ENCODE measurements at regions not wholly inside any gene's neighbourhood (a gene's known extent, or its start where the extent isn't known, plus 50 kb on each side); places are given as distances from the start of the nearest gene placed in this dataset.
"Not testable (repeated sequence)": the region's sequence is repeated elsewhere in the genome, so short reads cannot be mapped to it uniquely, and the experiment has no call there.

- no peaks in the 10 kb centered on the region for H3K36me3 Mint-ChIP-seq (ENCODE audit: insufficient read depth)
- no peak overlapping the region for H3K4me3 Mint-ChIP-seq
- H3K27me3 Mint-ChIP-seq = no peaks in the 10 kb centered on the region
Measured at GRCh38 chr5:3456121-3456681, 139.4 kb upstream of the IRX1 start.

GRCh38 chr5:3454028-3454427 lies 141.6 kb upstream of the IRX1 start:
- not testable (repeated sequence) for H3K27me3 Mint-ChIP-seq; H3K9me3 Mint-ChIP-seq; ATAC-seq (replicated peaks; ENCODE audit: extremely low read depth, poor library complexity, severe bottlenecking); DNase-seq (ENCODE audit: low spot score in 2 of 2); H3K36me3 Mint-ChIP-seq (ENCODE audit: insufficient read depth); H3K4me1 Mint-ChIP-seq; H3K27ac Mint-ChIP-seq (ENCODE audit: low read depth); H3K4me3 Mint-ChIP-seq

More at GRCh38 chr5:3456121-3456681, 139.4 kb upstream of the IRX1 start:
- no peaks in the 10 kb centered on the region for H3K4me1 Mint-ChIP-seq
- H3K9me3 Mint-ChIP-seq = peaks cover 12% of the 10 kb centered on the region
- DNase-seq (ENCODE audit: low spot score in 2 of 2) = no peak
- no peak overlapping the region for H3K27ac Mint-ChIP-seq (ENCODE audit: low read depth)
- no peak for ATAC-seq (replicated peaks; ENCODE audit: extremely low read depth, poor library complexity, severe bottlenecking)

GRCh38 chr5:3452622-3453021 lies 143.0 kb upstream of the IRX1 start:
- Mint-ChIP-seq H3K36me3 (ENCODE audit: insufficient read depth) (no peaks in the 10 kb centered on the region), H3K27ac (ENCODE audit: low read depth) (no peak overlapping the region), H3K4me1 (no peaks in the 10 kb centered on the region), H3K9me3 (peaks cover under 1% of the 10 kb centered on the region), H3K27me3 (no peaks in the 10 kb centered on the region), H3K4me3 (no peak overlapping the region)
- ATAC-seq (replicated peaks; ENCODE audit: extremely low read depth, poor library complexity, severe bottlenecking) = no peak
- DNase-seq (ENCODE audit: low spot score in 2 of 2) = no peak

GRCh38 chr5:3451961-3452360 lies 143.7 kb upstream of the IRX1 start:
- DNase-seq (ENCODE audit: low spot score in 2 of 2) (no peak), ATAC-seq (replicated peaks; ENCODE audit: extremely low read depth, poor library complexity, severe bottlenecking) (no peak)
- H3K27me3 Mint-ChIP-seq = no peaks in the 10 kb centered on the region
- H3K4me3 Mint-ChIP-seq = no peak overlapping the region
- H3K36me3 Mint-ChIP-seq (ENCODE audit: insufficient read depth) = no peaks in the 10 kb centered on the region
- H3K9me3 Mint-ChIP-seq = peaks cover 5% of the 10 kb centered on the region
- H3K27ac Mint-ChIP-seq (ENCODE audit: low read depth) = no peak overlapping the region
- H3K4me1 Mint-ChIP-seq = no peaks in the 10 kb centered on the region

- no peak overlapping the region for H3K4me3 Mint-ChIP-seq
- DNase-seq (ENCODE audit: low spot score in 2 of 2) (no peak), ATAC-seq (replicated peaks; ENCODE audit: extremely low read depth, poor library complexity, severe bottlenecking) (no peak)
Measured at GRCh38 chr5:3449481-3449880, 146.2 kb upstream of the IRX1 start.

GRCh38 chr5:3446410-3446809 lies 149.2 kb upstream of the IRX1 start:
- ATAC-seq (replicated peaks; ENCODE audit: extremely low read depth, poor library complexity, severe bottlenecking) (no peak), DNase-seq (ENCODE audit: low spot score in 2 of 2) (no peak)
- H3K27me3 Mint-ChIP-seq = no peaks in the 10 kb centered on the region
- H3K27ac Mint-ChIP-seq (ENCODE audit: low read depth) = no peak overlapping the region
- H3K9me3 Mint-ChIP-seq = peaks cover 5% of the 10 kb centered on the region
- no peaks in the 10 kb centered on the region for H3K36me3 Mint-ChIP-seq (ENCODE audit: insufficient read depth)
- H3K4me1 Mint-ChIP-seq = no peaks in the 10 kb centered on the region
- H3K4me3 Mint-ChIP-seq = no peak overlapping the region

More at GRCh38 chr5:3449481-3449880, 146.2 kb upstream of the IRX1 start:
- Mint-ChIP-seq H3K27ac (ENCODE audit: low read depth) (no peak overlapping the region), H3K4me1 (no peaks in the 10 kb centered on the region), H3K27me3 (no peaks in the 10 kb centered on the region), H3K9me3 (peaks cover 5% of the 10 kb centered on the region), H3K36me3 (ENCODE audit: insufficient read depth) (no peaks in the 10 kb centered on the region)

GRCh38 chr5:3445517-3445916 lies 150.1 kb upstream of the IRX1 start:
- not testable (repeated sequence) for H3K36me3 Mint-ChIP-seq (ENCODE audit: insufficient read depth); DNase-seq (ENCODE audit: low spot score in 2 of 2); ATAC-seq (replicated peaks; ENCODE audit: extremely low read depth, poor library complexity, severe bottlenecking); H3K27ac Mint-ChIP-seq (ENCODE audit: low read depth); H3K27me3 Mint-ChIP-seq; H3K9me3 Mint-ChIP-seq; H3K4me1 Mint-ChIP-seq; H3K4me3 Mint-ChIP-seq

GRCh38 chr5:3432135-3432534 lies 163.5 kb upstream of the IRX1 start:
- no peaks in the 10 kb centered on the region for H3K27me3 Mint-ChIP-seq
- no peaks in the 10 kb centered on the region for H3K4me1 Mint-ChIP-seq
- no peak for DNase-seq (ENCODE audit: low spot score in 2 of 2)
- no peak overlapping the region for H3K4me3 Mint-ChIP-seq
- H3K36me3 Mint-ChIP-seq (ENCODE audit: insufficient read depth) = no peaks in the 10 kb centered on the region
- no peaks in the 10 kb centered on the region for H3K9me3 Mint-ChIP-seq
- no peak overlapping the region for H3K27ac Mint-ChIP-seq (ENCODE audit: low read depth)
- no peak for ATAC-seq (replicated peaks; ENCODE audit: extremely low read depth, poor library complexity, severe bottlenecking)

GRCh38 chr5:3430691-3431090 lies 164.9 kb upstream of the IRX1 start:
- Mint-ChIP-seq H3K4me1 (no peaks in the 10 kb centered on the region), H3K4me3 (no peak overlapping the region), H3K27me3 (no peaks in the 10 kb centered on the region), H3K9me3 (no peaks in the 10 kb centered on the region), H3K36me3 (ENCODE audit: insufficient read depth) (no peaks in the 10 kb centered on the region), H3K27ac (ENCODE audit: low read depth) (no peak overlapping the region)
- no peak for ATAC-seq (replicated peaks; ENCODE audit: extremely low read depth, poor library complexity, severe bottlenecking)
- no peak for DNase-seq (ENCODE audit: low spot score in 2 of 2)

- Mint-ChIP-seq H3K4me1 (no peaks in the 10 kb centered on the region), H3K4me3 (no peak overlapping the region), H3K36me3 (ENCODE audit: insufficient read depth) (no peaks in the 10 kb centered on the region), H3K27me3 (no peaks in the 10 kb centered on the region), H3K9me3 (no peaks in the 10 kb centered on the region), H3K27ac (ENCODE audit: low read depth) (no peak overlapping the region)
- no peak for ATAC-seq (replicated peaks; ENCODE audit: extremely low read depth, poor library complexity, severe bottlenecking)
- DNase-seq (ENCODE audit: low spot score in 2 of 2) = no peak
Measured at GRCh38 chr5:3429962-3430361, 165.7 kb upstream of the IRX1 start.

- Mint-ChIP-seq H3K36me3 (ENCODE audit: insufficient read depth) (no peaks in the 10 kb centered on the region), H3K4me3 (no peak overlapping the region), H3K4me1 (no peaks in the 10 kb centered on the region), H3K27ac (ENCODE audit: low read depth) (no peak overlapping the region), H3K9me3 (peaks cover 6% of the 10 kb centered on the region), H3K27me3 (no peaks in the 10 kb centered on the region)
- DNase-seq (ENCODE audit: low spot score in 2 of 2) (no peak), ATAC-seq (replicated peaks; ENCODE audit: extremely low read depth, poor library complexity, severe bottlenecking) (no peak)
Measured at GRCh38 chr5:3428334-3428733, 167.3 kb upstream of the IRX1 start.

GRCh38 chr5:3424946-3425345 lies 170.7 kb upstream of the IRX1 start:
- DNase-seq (ENCODE audit: low spot score in 2 of 2) (no peak), ATAC-seq (replicated peaks; ENCODE audit: extremely low read depth, poor library complexity, severe bottlenecking) (no peak)
- H3K9me3 Mint-ChIP-seq = peaks cover 18% of the 10 kb centered on the region
- no peaks in the 10 kb centered on the region for H3K36me3 Mint-ChIP-seq (ENCODE audit: insufficient read depth)
- H3K27me3 Mint-ChIP-seq = no peaks in the 10 kb centered on the region
- no peaks in the 10 kb centered on the region for H3K4me1 Mint-ChIP-seq
- H3K27ac Mint-ChIP-seq (ENCODE audit: low read depth) = no peak overlapping the region
- H3K4me3 Mint-ChIP-seq = no peak overlapping the region

- ATAC-seq (replicated peaks; ENCODE audit: extremely low read depth, poor library complexity, severe bottlenecking) = peak; percentile 10
Measured at GRCh38 chr5:3417376-3417943, 178.2 kb upstream of the IRX1 start.

More at GRCh38 chr5:3417376-3417943, 178.2 kb upstream of the IRX1 start:
- DNase-seq (ENCODE audit: low spot score in 2 of 2) = no peak
- Mint-ChIP-seq H3K36me3 (ENCODE audit: insufficient read depth) (peaks cover 2% of the 10 kb centered on the region), H3K9me3 (peaks cover 30% of the 10 kb centered on the region), H3K4me3 (no peak overlapping the region), H3K4me1 (no peaks in the 10 kb centered on the region), H3K27me3 (no peaks in the 10 kb centered on the region), H3K27ac (ENCODE audit: low read depth) (no peak overlapping the region)

Measured in central memory CD8-positive, alpha-beta T cell (primary cell).